Activated T-cell treated with anti-CD3 and anti-CD28 coated beads, Interleukin-2, amount 50 U/mL, for 4 hours (primary cell): ENCODE measurements at regions not wholly inside any gene's neighbourhood (a gene's known extent, or its start where the extent isn't known, plus 50 kb on each side); places are given as distances from the start of the nearest gene placed in this dataset.

ENCODE experiments used
- ATAC-seq, 2 donors: fragments of 200-7000 bp; cut with Tn5 transposase; one replicate each; pipeline ENCODE4 v1.10.0; 2021
- DNase-seq: peaks from one replicate; pipeline ENCODE4 v3.0.0-alpha.2; 2020
- H3K27me3 Mint-ChIP-seq: one replicate; pipeline ENCODE4 v1.8.0; 2021; ENCODE audit warnings: low read depth, mixed read lengths
- H3K36me3 Mint-ChIP-seq: one replicate; pipeline ENCODE4 v1.8.0; 2022; ENCODE audit warnings: mixed read lengths; ENCODE audit not compliant: insufficient read depth
- H3K4me1 Mint-ChIP-seq: one replicate; pipeline ENCODE4 v1.8.0; 2021; ENCODE audit warnings: low read depth, mixed read lengths
- H3K4me3 Mint-ChIP-seq: one replicate; pipeline ENCODE4 v1.8.0; 2021; ENCODE audit warnings: mild to moderate bottlenecking, moderate library complexity, mixed read lengths
- H3K9me3 Mint-ChIP-seq: one replicate; pipeline ENCODE4 v1.8.0; 2021; ENCODE audit warnings: mixed read lengths

- Mint-ChIP-seq H3K4me3 (no peak overlapping the region), H3K36me3 (peaks cover 17% of the 10 kb centered on the region), H3K9me3 (no peaks in the 10 kb centered on the region), H3K4me1 (no peaks in the 10 kb centered on the region), H3K27me3 (no peaks in the 10 kb centered on the region)
- DNase-seq (no peak), ATAC-seq (no peak)
These were observed 54.8 kb upstream of the VGLL4 start for GRCh38 chr3:11698326-11699082.

GRCh38 chr3:11697701-11698100 is 54.0 kb upstream of the VGLL4 start:
- Mint-ChIP-seq H3K27me3 (no peaks in the 10 kb centered on the region), H3K9me3 (no peaks in the 10 kb centered on the region), H3K4me1 (no peaks in the 10 kb centered on the region), H3K36me3 (peaks cover 17% of the 10 kb centered on the region), H3K4me3 (no peak overlapping the region)
- DNase-seq (no peak), ATAC-seq (no peak)

- DNase-seq, result no peak
- Mint-ChIP-seq H3K4me3 (no peak overlapping the region), H3K27me3 (no peaks in the 10 kb centered on the region), H3K36me3 (peaks cover 16% of the 10 kb centered on the region), H3K9me3 (no peaks in the 10 kb centered on the region), H3K4me1 (no peaks in the 10 kb centered on the region)
- no peak for ATAC-seq
These were observed 52.3 kb upstream of the VGLL4 start for GRCh38 chr3:11696054-11696453.
